ENCODE measurements at regions not wholly inside any gene's neighbourhood (a gene's known extent, or its start where the extent isn't known, plus 50 kb on each side); places are given as distances from the start of the nearest gene placed in this dataset.

- WGBS (ENCODE audit: low lambda C conversion rate): 72% methylated on average over 2 of the region's 2 CpGs
- Histone ChIP-seq H3K79me2 (ENCODE audit: insufficient read depth) (no peaks in the 10 kb centered on the region), H3F3A (replicated peaks; ENCODE audit: insufficient read depth) (no peaks in the 10 kb centered on the region), H3K9me3 (no peaks in the 10 kb centered on the region), H3K9me2 (no peaks in the 10 kb centered on the region), H3K27ac (ENCODE audit: low read depth in 2 of 2, low read length in 1 of 2) (no peak overlapping the region), H3K27me3 (ENCODE audit: insufficient read depth) (no peaks in the 10 kb centered on the region), H4K20me1 (ENCODE audit: insufficient read depth) (no peaks in the 10 kb centered on the region), H3K4me1 (ENCODE audit: control insufficient read depth in 1 of 2, insufficient read depth in 2 of 2, low read depth in 1 of 2, low read length in 1 of 2) (no peaks in the 10 kb centered on the region; a peak in 3 of 4 replicates), H3K4me2 (no peak overlapping the region), H3K36me3 (replicated peaks in 1 of 2; ENCODE audit: control insufficient read depth in 1 of 2, insufficient read depth in 2 of 2, low read length in 1 of 2) (no peaks in the 10 kb centered on the region), H3K4me3 (ENCODE audit: low read depth in 2 of 2, low read length in 1 of 2) (no peak overlapping the region), H3K9ac (no peak overlapping the region), H2AFZ (ENCODE audit: low read depth) (no peak overlapping the region)
- TF ChIP-seq FOXJ3 (CRISPR knock-in tag; IDR thresholded peaks at IDR 0.05): no peak
- no peak for TF ChIP-seq RCOR1 (IDR thresholded peaks at IDR 0.05; ENCODE audit: low read length)
- TF ChIP-seq, protein P1, sequence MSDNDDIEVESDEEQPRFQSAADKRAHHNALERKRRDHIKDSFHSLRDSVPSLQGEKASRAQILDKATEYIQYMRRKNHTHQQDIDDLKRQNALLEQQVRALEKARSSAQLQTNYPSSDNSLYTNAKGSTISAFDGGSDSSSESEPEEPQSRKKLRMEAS (IDR thresholded peaks at IDR 0.05; ENCODE audit: low read depth): no peak
- no peak for TF ChIP-seq EP300 (IDR thresholded peaks at IDR 0.05; ENCODE audit: borderline replicate concordance in 1 of 2, low read depth in 1 of 2, low read length in 1 of 2)
- TF ChIP-seq, protein P2, sequence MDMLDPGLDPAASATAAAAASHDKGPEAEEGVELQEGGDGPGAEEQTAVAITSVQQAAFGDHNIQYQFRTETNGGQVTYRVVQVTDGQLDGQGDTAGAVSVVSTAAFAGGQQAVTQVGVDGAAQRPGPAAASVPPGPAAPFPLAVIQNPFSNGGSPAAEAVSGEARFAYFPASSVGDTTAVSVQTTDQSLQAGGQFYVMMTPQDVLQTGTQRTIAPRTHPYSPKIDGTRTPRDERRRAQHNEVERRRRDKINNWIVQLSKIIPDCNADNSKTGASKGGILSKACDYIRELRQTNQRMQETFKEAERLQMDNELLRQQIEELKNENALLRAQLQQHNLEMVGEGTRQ (IDR thresholded peaks at IDR 0.05; ENCODE audit: borderline replicate concordance, low read depth, low read length): no peak
- no peak for TF ChIP-seq FOSL2 (IDR thresholded peaks at IDR 0.05; ENCODE audit: borderline replicate concordance, low read depth)
- no peak for TF ChIP-seq GABPA (IDR thresholded peaks at IDR 0.05; ENCODE audit: low read depth)
- TF ChIP-seq ZBTB33 (IDR thresholded peaks at IDR 0.05; ENCODE audit: borderline replicate concordance, low read depth): no peak
- TF ChIP-seq EZH2phosphoT487 (IDR thresholded peaks at IDR 0.05; ENCODE audit: borderline replicate concordance, low read depth): no peak
- no peak for TF ChIP-seq RXRA (IDR thresholded peaks at IDR 0.05; ENCODE audit: borderline replicate concordance, low read depth)
- no peak for TF ChIP-seq TCF12 (IDR thresholded peaks at IDR 0.05)
- TF ChIP-seq ELF1 (IDR thresholded peaks at IDR 0.05): no peak
- TF ChIP-seq SMC3 (IDR thresholded peaks at IDR 0.05; ENCODE audit: low read depth, low read length): no peak
- no peak for TF ChIP-seq SIN3A (IDR thresholded peaks at IDR 0.05; ENCODE audit: borderline replicate concordance, low read depth, low read length)
- no peak for TF ChIP-seq JUND (IDR thresholded peaks at IDR 0.05)
- no peak for TF ChIP-seq USF1 (IDR thresholded peaks at IDR 0.05; ENCODE audit: borderline replicate concordance, low read depth)
- no peak for TF ChIP-seq CHD2 (IDR thresholded peaks at IDR 0.05; ENCODE audit: low read length, partially characterized antibody)
- no peak for TF ChIP-seq MEF2A (IDR thresholded peaks at IDR 0.05; ENCODE audit: borderline replicate concordance, low read depth)
- TF ChIP-seq MXI1 (IDR thresholded peaks at IDR 0.05; ENCODE audit: low read depth, low read length): no peak
- ChIA-PET CTCF (interaction anchor here (2.0 kb wide), 1 partner anchor 11 kb away, joined by 4 read pairs; no protein-coding TSS in a partner anchor), POLR2A (no interaction called here)
- no peak for DNase-seq
Measured at GRCh38 chr1:219689774-219690173, 76.9 kb upstream of the ZC3H11B start.

All from SK-N-SH (cell line).